ENCODE measurements at regions not wholly inside any gene's neighbourhood (a gene's known extent, or its start where the extent isn't known, plus 50 kb on each side); places are given as distances from the start of the nearest gene placed in this dataset.

- no peak for DNase-seq
Measured at GRCh38 chr10:50936335-50936734, 50.9 kb upstream of the A1CF start.

GRCh38 chr10:50937230-50937907 is 51.9 kb upstream of the A1CF start:
- DNase-seq: peak in 1 of 2 donors; percentile 2

GRCh38 chr10:50941629-50942028 is 56.2 kb upstream of the A1CF start:
- DNase-seq: no peak

- no peak for DNase-seq
Measured at GRCh38 chr10:50946991-50947781, 61.8 kb upstream of the A1CF start.

GRCh38 chr10:50951365-50951764 is 65.9 kb upstream of the A1CF start:
- DNase-seq: no peak

- DNase-seq: no peak
Measured at GRCh38 chr10:50961297-50961696, 75.9 kb upstream of the A1CF start.

GRCh38 chr10:50963063-50963462 is 77.6 kb upstream of the A1CF start:
- DNase-seq: no peak

- DNase-seq: no peak
Measured at GRCh38 chr10:50968386-50969091, 83.1 kb upstream of the A1CF start.

GRCh38 chr10:50972591-50972990 is 87.2 kb upstream of the A1CF start:
- DNase-seq: no peak

GRCh38 chr10:50981385-50981784 is 92.9 kb upstream of the PRKG1 start:
- no peak for DNase-seq

- DNase-seq: no peak
Measured at GRCh38 chr10:50981904-50982303, 92.4 kb upstream of the PRKG1 start.

GRCh38 chr10:50982989-50983388 is 91.3 kb upstream of the PRKG1 start:
- DNase-seq: no peak

- DNase-seq: no peak
Measured at GRCh38 chr10:50987934-50988333, 86.4 kb upstream of the PRKG1 start.

GRCh38 chr10:50988792-50989191 is 85.5 kb upstream of the PRKG1 start:
- no peak for DNase-seq

- DNase-seq: no peak
Measured at GRCh38 chr10:50990568-50991455, 83.5 kb upstream of the PRKG1 start.

GRCh38 chr10:50991456-50992355 is 82.6 kb upstream of the PRKG1 start:
- DNase-seq: no peak

GRCh38 chr10:50992356-50992901 is 81.9 kb upstream of the PRKG1 start:
- no peak for DNase-seq

GRCh38 chr10:50992972-50993766 is 81.1 kb upstream of the PRKG1 start:
- no peak for DNase-seq

GRCh38 chr10:50993771-50994251 is 80.5 kb upstream of the PRKG1 start:
- no peak for DNase-seq

- DNase-seq: no peak
Measured at GRCh38 chr10:50997461-50997860, 76.8 kb upstream of the PRKG1 start.

Data from inflammatory macrophage (primary cell).